ENCODE measurements at regions not wholly inside any gene's neighbourhood (a gene's known extent, or its start where the extent isn't known, plus 50 kb on each side); places are given as distances from the start of the nearest gene placed in this dataset.

- TF ChIP-seq CTCF (IDR thresholded peaks at IDR 0.05) = no peak
- TF ChIP-seq POLR2AphosphoS5 (IDR thresholded peaks at IDR 0.05) = no peak
Measured at GRCh38 chr14:29354486-29354885, 573.2 kb downstream of the PRKD1 start.
